Stromal cell of bone marrow (primary cell): ENCODE measurements at regions not wholly inside any gene's neighbourhood (a gene's known extent, or its start where the extent isn't known, plus 50 kb on each side); places are given as distances from the start of the nearest gene placed in this dataset.

Experiments
- DNase-seq: peaks from one replicate; pipeline ENCODE4 v3.0.0-alpha.2; 2012; ENCODE audit warnings: low read depth

DNA sequence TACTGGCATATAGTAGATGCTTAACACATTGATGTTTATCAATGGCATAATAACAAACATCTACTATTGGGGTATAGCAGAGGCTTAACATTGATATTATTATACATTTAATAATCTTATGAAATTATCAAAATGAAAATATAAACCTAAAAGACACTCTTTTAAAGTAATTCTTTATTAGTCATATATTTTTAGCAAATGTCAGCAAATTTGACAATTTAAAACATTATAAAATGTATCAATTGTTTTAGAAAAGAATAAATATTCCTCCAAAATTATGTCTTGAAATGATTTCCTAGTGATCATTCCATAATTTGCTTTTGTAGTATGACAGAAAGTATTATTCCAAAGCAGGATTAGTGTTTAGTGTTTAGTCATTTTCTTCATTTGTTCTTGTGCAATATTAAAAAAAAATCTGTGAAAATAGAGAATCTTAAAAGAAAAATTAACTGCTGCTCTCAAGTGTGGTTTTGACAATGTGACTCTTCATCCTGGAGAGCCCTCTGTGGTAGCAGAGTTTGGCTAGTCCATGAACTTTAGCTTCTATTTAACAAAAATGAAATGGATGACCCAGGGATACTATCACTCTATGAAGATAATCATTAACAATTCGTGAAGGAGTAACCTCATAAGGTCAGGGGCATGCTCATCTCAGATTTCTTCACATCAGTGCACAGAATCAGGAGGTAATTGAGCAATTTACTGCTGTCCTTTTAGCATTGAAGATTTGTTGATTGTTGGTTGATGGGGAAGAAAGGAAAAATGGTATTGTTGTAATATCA lies 1018.5 kb downstream of the LRFN5 start:
- DNase-seq: no peak

DNA sequence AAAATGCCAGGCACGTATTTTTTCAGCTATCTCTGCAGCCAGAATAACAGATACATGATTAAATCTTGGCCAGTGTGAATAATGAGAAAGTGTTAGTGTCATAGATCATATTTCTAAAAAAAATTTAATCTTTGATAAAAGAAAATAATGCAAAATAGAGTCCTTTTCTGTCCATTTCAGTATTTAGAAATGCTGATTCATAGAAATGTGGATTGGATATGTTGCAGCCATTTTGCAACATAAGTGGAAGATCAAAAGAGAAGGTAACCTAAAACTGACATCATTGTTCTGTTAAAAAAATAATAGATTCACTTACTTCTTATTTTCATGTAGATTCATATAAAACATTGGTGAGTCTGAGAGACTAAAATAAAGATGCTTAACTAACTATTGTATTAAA lies 1010.3 kb downstream of the LRFN5 start:
- DNase-seq: no peak

DNA sequence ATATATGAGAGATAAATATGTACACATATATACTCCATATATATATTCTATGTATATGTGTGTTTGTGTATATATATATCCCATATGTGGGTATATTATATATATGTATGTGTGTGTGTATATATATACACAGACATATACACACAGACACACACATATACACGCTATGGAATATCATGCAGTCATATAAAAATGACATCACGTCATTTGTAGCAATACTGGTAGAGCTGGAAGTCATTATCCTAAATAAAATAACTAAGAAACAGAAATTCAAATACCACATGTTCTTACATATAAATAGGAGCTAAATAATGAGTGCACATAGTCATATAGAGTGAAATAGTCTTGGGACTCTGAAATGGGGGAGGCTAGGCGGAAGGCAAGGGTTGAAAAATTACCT lies 1000.2 kb downstream of the LRFN5 start:
- no peak for DNase-seq

DNA sequence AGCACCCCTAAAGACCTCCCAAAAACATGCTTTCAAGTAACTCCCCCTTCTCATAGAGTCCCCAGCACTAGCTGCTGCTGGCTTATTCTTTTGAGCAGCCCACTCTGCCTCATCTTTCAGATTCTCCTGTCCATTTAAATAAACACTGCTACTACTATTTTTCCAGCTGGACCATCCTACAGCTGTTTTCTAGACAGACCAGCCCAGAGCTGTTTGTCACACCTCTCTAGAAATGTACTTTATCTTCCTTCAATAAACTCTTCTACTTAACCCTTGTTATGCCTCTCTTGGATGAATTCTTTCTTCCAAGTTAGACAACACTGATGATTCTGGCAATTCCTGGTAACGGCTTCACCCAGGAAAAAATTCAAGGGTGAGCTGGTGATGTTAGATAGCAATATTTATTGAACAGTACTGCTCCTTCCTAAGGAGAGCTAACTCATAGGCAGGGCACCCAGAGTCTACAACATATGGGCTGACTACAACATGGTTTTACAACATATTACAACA lies 995.7 kb downstream of the LRFN5 start:
- DNase-seq: no peak

DNA sequence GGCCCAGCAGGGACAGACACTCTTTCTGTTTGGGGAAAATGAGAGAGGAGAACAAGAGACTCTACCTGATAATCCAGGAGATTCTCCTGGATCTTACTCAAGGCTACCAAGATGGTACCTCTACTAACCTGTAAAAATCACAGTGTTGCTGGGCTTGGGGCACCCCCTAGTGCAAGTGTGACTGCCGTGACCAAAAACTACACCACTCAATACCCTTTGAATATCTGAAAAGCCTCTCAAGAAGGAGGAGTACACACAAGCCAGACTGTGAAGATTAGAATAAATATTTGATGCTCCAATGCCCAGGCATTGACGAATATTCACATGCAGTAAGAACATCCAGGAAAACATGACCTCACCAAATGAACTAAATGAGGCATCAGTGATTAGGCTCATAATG lies 965.4 kb downstream of the LRFN5 start:
- no peak for DNase-seq

DNA sequence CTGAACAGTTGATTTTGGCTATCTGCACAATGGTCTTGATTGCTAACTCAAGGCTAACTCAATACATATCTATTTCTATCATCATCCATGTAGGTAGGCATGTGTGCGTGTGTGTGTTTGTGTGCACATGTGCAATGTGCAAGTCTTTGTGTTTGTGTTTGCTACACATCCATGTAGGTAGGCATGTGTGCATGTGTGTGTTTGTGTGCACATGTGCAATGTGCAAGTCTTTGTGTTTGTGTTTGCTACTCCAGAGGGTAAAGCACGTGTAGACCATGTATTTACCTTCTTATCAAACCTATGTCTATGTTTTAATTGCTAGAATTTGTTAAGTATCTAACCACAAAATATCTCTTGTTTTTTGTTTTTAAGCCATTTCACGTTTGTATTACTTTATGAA lies 962.6 kb downstream of the LRFN5 start:
- no peak for DNase-seq

DNA sequence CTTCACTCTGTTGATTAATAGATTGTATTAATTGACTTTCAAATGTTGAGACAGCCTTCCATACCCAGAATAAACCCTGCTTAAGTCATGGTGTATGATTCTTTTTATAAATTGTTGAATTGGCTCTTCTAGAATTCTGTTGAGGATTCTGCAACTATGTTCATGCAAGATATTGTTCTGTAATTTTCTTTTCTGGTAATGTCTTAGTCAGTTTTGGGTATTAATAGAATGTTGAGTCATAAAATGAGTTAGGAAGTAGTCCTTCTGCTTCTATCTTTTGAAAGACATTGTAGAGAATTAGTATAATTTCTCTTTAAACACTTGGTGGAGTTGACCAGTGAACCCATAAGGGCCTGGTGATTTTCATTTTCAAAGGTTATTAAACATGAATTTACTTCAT lies 958.9 kb downstream of the LRFN5 start:
- DNase-seq: no peak

DNA sequence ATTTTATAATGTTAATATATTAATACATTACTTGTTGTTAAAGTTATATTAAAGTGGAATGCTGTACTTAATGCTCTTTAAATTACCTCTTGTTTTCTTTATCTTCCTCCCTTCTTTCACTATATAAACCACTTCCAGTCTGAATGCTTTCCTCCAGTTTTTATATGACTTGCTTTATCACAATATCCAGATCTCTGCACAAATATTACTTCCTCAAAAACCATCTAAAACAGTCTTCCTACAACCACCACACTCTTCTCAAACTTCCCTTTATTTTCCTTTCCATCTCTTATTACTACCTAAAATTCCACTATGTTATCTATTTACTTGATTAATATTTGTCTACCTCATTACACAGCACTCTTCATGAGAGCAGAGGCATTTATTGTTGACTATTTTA lies 956.6 kb downstream of the LRFN5 start:
- no peak for DNase-seq

DNA sequence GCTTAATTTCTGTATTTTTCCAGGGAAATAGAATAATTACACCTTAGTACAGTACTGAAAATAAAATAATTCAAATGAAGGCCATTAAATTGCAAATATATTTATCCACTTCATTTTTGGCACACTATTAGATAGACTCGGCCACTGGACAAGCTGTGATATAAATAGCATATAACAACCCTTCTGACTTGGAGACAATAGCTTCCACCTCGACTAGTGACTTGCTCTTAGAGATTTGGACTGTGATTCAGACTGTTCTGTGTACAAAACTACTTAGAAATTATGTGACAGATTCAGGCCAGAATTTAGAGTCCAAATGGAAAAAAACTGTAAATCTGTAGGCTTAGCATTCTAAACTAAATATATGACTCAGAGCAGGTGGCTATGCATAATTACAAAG lies 949.9 kb downstream of the LRFN5 start:
- DNase-seq: no peak

DNA sequence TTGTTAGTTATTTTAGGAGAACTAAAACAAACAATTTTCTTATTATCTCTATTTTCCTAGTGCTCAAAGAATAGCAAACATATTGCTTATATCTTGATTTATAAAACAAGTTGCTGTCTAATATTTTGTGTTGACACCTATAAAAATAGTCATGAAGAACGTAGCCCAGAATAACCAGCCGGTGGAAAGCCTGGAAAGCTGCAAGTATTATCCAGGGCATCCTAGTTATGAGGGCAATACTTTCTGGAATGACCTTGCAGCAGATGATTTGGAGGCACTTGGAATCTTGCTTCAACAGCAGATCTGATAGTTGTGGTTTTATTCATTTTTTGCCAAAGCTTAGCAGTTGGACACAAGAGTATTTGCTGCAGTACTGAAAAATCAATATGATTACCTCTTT lies 948.7 kb downstream of the LRFN5 start:
- DNase-seq: no peak

DNA sequence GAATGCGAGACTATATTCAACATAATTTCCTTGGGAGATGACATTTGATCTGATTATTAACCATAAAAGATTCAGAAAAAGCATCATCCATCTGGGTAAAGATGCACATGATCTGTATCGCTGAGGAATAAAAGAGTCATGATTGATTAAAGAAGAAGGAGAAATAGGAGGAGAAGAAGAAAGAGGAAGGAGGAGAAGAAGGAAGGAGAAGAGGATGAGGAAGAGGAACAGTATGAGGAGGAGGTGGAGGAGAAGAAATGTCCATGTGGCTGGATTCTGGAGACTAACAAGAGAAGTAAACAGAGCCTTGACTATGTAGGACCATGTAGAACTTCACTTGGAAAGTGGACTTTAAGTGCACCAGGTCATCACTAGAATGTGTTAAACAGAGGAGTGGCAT lies 947.4 kb downstream of the LRFN5 start:
- DNase-seq: no peak

DNA sequence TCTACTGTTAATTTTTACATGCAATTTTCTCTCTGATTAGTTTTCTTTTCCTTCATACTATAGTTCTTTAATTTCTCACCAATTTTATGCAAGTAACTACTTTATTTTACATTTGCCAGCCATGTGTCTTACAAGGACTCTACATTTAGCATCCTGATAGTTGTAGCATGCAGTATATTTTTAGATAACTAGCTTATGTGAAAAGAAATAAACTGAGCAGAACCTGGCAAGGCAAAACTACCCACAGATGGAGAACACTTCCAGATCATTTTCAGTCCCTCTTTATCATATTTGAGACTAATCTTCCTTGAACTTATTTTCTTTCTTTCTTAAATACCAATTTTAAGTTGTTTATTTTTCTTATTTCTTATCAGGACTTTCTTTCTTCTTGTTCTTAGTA lies 943.6 kb downstream of the LRFN5 start:
- no peak for DNase-seq

DNA sequence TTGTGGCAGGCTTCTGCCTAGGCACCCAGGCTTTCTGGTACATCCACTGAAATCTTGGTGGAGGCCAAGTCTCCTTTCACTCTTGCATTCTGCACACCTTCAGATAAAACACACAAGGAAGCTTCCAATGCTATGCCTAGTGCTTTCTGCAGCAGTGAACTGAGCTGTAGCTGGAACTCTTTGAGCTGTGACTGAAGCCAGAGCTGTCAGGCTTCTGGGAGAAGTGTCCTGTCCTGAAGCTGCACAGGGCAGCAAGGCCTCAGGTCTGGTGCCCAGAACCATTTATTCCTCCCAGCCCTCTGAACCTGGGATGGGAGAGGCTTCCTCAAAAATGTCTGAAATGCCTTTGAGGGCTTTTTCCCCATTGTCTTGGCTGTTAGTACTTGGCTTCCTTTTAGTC lies 941.7 kb downstream of the LRFN5 start:
- DNase-seq: no peak

DNA sequence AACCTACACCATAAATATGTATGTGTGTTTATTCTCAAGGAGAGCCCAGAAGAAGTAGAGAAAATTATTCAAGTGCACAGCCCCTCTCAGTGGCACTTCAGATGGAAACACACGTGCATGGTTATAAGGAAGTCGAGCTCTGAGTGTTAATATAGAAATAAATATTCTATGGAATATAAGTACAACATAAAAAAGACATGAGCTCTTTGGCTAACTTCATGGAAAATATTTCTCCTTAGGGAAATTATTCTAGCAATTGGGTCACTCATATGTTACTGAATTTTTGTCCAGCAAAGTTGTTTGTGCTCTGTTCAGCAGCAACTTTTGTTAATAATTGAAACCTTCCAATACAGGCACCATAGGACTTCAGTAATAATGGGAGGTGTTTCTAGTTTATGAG lies 939.0 kb downstream of the LRFN5 start:
- DNase-seq: no peak

DNA sequence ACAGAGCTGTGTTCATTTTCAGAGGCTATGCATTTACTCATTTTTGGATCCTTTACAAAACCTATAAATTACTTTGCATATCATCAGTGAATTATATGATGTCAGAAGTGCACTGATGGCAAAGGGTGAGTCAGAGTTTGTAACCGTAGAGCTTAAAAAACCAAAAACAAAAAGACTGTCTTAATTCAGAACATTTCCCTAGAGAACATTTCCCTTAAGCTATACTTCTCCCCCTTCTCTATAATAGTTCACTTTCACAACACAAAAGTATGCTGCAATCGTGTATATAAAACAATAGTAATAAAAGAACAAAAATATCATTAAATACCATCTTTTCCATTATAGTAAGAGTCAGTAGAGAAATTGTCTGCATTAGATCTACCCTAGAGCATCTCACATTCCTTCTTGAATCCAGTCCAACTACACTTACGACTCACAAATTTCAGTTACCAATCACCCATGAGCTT lies 934.9 kb downstream of the LRFN5 start:
- DNase-seq: peak; percentile 25

DNA sequence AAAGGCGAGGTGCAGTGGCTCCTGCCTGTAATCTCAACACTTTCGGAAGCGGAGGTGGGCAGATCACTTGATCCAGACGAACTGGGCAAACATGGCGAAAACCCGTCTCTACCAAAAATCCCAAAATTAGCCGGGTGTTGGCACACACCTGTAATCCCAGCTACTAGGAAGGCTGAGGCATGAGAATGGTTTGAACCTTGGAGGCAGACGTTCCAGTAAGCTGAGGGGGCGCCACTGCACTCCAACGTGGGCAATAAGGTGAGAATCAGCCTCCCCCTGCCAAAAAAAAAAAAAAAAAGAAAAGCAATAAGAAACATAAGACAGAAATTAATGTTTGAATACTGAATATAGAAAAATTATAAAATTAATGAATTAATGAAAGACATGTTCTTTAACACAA lies 928.7 kb downstream of the LRFN5 start:
- DNase-seq: no peak

DNA sequence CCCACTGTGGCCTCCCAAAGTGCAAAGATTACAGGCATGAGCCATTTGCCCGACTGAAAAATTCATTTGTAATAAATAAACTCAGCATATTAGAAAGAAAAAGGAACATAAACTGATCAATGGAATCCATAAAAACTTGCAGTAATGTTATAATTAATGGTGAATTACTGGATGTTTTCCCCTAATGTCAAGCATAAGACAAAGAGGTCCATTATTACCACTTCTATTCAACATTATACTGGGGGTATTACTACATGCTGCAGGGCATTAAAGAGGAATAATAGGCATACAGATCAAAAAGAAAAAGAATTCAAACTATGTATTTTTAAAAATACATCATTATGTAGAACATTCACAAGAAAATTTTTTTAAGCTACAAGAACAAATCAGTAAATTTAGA lies 926.8 kb downstream of the LRFN5 start:
- DNase-seq: no peak

DNA sequence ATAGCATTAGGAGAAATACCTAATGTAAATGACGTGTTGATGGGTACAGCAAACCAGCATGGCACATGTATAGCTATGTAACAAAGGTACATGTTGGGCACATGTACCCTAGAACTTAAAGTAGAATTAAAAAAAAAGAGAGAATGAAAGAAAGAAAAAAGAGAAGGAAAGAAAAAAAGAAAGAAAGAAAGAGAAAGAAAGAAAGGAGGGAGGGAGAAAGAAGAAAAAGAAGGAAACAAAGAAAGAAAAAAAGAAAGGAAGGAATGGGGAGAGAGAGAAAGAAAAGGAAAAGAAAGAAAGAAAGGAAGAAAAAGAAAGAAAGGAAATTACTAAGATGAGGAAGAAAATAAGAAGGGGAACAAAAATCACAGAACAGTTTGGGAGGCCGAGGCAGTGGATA lies 925.5 kb downstream of the LRFN5 start:
- no peak for DNase-seq

DNA sequence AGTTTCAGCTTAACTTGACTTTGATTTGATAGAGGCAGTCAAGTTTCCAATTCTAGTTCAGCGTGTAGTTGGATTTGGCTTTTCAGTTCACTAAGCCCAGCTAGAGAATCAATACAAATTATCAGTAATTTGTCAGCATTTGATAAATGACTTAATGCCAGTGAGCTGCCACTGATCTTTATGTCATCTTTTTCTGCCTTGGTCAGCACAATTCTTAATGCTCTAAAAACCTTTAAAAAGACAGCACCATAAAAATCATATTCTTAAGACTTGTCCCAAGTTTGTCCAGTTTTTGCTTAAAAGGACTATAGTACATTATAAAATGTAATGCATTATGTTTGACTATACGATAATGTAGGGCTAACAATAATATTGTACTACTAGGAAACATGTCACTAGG lies 920.5 kb downstream of the LRFN5 start:
- DNase-seq: no peak

DNA sequence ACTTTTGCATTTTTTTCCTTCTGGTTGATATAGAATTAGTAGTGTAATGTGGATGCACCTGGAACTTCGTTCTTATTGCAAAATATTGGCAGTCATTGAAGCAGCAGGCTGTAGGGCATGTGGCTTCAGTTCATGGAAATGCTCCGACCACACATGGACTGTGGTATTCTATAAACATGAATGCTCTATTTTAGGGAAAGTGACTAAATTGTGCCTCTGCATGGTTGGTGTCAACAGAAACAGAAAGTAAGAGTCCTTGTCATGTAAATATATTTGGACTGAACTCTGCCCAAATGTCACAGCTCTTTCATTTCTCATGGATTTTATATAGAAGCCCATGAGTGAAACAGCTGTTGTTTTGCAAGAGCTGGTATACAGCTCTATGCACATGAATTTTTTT lies 917.0 kb downstream of the LRFN5 start:
- DNase-seq: no peak

DNA sequence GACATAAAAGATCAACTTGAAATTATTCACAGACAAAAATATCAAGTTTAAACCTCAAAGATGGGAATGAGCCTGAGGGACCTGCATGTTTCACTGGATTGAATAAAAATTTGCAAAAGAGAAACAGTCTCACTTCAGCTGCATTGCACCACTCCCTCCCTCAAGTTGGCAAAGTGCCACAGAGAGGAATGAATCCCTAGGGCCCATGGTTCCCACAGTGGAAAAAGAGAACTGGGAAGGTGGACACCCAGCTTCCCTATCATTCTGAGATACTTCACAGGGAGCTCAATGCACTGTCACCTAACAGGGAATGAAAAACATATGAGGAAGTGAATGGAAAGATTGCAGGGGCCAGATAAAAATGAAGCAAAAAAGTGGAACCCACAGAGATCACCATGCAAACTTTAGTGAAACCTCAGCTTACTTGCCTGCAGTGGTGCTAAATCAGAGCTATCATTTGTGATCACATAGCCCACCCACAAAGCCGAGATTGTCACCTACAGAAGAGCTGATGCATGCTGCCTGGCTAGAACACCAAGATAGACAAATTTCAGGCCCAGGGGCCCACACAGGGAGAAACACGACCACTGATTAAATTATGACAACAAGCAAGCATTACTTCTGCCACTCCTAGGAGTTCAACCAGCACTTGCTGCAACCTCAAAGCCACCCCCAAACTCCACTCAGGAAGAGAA lies 911.3 kb downstream of the LRFN5 start:
- no peak for DNase-seq

DNA sequence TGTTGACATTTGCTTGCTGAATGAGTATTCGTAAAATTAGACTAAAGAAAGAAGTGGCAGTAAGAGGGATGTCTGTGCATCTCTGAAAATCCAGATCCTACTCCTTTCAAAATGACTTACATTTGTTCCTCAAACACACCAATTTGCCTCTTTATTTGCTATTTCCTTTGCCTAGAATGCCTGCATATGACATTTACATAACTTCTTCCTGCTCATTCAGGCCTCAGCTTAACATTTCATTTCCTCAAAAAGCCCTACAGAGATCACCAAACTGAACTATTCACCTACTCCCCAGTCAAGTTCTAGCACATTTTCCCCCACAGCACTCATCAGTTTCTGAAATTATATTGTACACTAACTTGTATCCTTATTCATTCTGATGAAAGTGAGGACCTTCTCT lies 907.2 kb downstream of the LRFN5 start:
- no peak for DNase-seq

DNA sequence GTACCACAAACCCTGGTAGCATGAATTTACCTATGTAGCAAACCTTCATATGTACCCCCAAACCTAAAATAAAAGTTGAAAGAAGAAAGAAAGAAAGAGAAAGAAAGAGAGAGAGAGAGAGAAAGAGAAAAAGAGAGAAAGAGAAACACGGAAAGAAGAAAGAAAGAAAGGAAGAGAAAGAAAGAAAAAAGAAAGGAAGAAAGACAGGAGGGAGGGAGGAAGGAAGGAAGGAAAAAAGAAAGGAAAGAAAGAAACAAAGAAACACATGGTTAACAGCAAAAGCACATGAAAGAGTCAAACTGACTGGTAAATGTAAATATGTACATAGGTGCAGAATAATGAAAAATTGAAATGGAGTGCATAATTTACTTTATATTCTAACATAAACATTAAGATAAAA lies 903.4 kb downstream of the LRFN5 start:
- no peak for DNase-seq
